Neuron (in vitro differentiated cells): ENCODE measurements at regions not wholly inside any gene's neighbourhood (a gene's known extent, or its start where the extent isn't known, plus 50 kb on each side); places are given as distances from the start of the nearest gene placed in this dataset.
"Not testable (repeated sequence)": the region's sequence is repeated elsewhere in the genome, so short reads cannot be mapped to it uniquely, and the experiment has no call there.

ENCODE experiments used
- H2AFZ ChIP-seq: one replicate; pipeline ENCODE4 v1.6.1; 2013; ENCODE audit warnings: low read depth, mild to moderate bottlenecking, inconsistent platforms, low read length, moderate library complexity
- H3K27me3 ChIP-seq: one replicate; pipeline ENCODE4 v1.6.1; 2013; ENCODE audit warnings: low read length; ENCODE audit not compliant: insufficient read depth
- H3K36me3 ChIP-seq: one replicate; pipeline ENCODE4 v1.6.1; 2013; ENCODE audit warnings: low read length; ENCODE audit not compliant: insufficient read depth
- H3K4me1 ChIP-seq: one replicate; pipeline ENCODE4 v1.6.1; 2013; ENCODE audit warnings: low read length; ENCODE audit not compliant: insufficient read depth
- H3K4me3 ChIP-seq: 2 replicates; pipeline ENCODE4 v1.5.1; 2013; ENCODE audit warnings: mild to moderate bottlenecking, low read length, moderate library complexity
- H3K9me3 ChIP-seq: one replicate; pipeline ENCODE4 v1.6.1; 2013; ENCODE audit warnings: low read length

DNA sequence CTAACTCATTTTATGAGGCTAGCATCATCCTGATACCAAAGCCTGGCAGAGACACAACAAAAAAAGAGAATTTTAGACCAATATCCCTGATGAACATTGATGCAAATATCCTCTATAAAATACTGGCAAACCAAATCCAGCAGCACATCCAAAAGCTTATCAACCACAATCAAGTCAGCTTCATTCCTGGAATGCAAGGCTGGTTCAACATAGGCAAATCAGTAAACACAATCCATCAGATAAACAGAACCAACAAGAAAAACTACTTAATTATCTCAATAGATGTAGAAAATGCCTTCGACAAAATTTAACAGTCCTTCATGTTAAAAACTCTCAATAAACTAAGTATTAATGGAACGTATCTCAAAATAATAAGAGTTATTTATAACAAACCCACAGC lies 433.3 kb downstream of the TFEC start:
- H3K27me3 ChIP-seq, H3K36me3 ChIP-seq, H3K9me3 ChIP-seq, H3K4me1 ChIP-seq, H2AFZ ChIP-seq, H3K4me3 ChIP-seq: not testable (repeated sequence)

GRCh38 chr7:115593111-115593510 lies 437.5 kb downstream of the TFEC start:
- H3K36me3 ChIP-seq: no peaks in the 10 kb centered on the region
- H3K9me3 ChIP-seq: no peaks in the 10 kb centered on the region
- H3K27me3 ChIP-seq: no peaks in the 10 kb centered on the region
- H3K4me3 ChIP-seq: no peak overlapping the region
- H3K4me1 ChIP-seq: no peaks in the 10 kb centered on the region
- no peak overlapping the region for H2AFZ ChIP-seq

DNA sequence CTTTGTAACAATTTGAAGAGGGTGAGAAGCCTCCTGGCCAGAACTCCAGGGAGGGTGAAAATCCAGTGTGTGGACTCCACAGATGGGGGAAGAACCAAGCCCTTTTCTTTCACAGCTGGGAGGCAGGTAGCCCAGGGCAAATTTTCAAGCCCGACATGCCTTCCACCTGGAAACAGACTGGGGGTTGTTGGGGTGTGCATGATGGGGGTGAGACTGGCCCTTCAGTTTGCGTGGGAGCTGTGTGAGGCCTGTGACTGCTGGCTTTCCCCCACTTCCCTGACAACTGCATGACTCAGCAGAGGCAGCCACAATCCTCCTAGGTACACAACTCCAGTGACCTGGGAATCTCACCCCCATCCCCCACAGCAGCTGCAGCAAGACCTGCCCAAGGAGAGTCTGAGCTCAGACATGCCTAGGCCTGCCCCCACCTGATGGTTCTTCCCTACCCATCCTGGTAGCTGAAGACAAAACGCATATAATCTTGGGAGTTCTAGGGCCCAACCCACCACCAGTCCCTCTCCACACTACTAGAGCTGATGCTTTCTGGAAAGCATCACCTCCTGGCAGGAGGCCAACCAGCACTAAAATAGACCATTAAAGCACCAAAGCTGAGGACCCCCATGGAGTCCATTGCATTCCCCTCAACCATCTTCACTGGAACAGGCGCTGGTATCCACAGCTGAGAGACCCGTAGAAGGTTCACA lies 445.4 kb downstream of the TFEC start:
- Histone ChIP-seq H3K4me1 (no peaks in the 10 kb centered on the region), H3K36me3 (no peaks in the 10 kb centered on the region), H3K9me3 (no peaks in the 10 kb centered on the region), H3K27me3 (no peaks in the 10 kb centered on the region), H2AFZ (no peak overlapping the region), H3K4me3 (no peak overlapping the region)

DNA sequence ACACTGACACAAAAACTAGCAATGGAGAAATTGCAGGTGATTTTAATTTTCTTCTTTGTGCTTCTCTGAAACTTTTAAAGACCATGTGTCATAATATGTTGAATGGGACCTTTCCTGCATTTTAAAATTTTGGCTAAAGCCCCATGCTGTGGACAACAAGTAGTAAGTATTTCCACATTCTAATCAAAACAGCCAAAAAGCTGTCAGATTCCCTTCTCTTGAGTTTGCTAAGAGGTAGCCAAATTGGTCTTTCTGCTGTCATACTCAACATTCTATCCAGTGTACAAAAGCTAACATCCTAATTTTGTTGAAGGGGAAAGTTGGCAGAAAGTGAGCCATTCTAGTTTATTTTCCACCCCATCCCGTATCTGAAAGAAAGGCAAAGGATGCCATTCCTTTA lies 447.6 kb downstream of the TFEC start:
- Histone ChIP-seq H3K4me1 (no peaks in the 10 kb centered on the region), H3K27me3 (no peaks in the 10 kb centered on the region), H3K9me3 (no peaks in the 10 kb centered on the region), H2AFZ (no peak overlapping the region), H3K4me3 (no peak overlapping the region), H3K36me3 (no peaks in the 10 kb centered on the region)

DNA sequence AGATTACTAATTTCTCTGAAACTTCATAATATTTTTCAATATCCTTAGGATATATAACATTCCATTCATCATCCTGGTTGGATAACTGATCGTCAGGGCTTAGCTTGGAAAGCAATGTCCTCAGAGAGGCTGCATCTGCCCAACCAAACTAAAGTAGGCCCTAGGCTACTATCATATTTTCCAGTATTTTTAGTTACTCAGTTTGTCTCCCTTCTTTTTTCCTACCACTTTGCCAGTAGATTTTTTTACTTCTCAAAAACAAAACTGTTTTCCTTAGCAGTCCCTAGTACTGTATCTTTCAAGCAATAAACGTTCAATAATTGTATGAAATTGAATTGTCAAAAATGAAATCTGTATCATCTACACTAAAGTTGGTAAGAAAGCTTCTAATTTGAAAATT lies 452.0 kb downstream of the TFEC start:
- Histone ChIP-seq H3K9me3 (no peaks in the 10 kb centered on the region), H3K27me3 (no peaks in the 10 kb centered on the region), H3K4me3 (no peak overlapping the region)

GRCh38 chr7:115574681-115575291 lies 455.8 kb downstream of the TFEC start:
- H3K27me3 ChIP-seq: no peaks in the 10 kb centered on the region
- no peak overlapping the region for H2AFZ ChIP-seq
- H3K4me3 ChIP-seq: no peak overlapping the region
- no peaks in the 10 kb centered on the region for H3K9me3 ChIP-seq
- peaks cover 11% of the 10 kb centered on the region for H3K4me1 ChIP-seq
- H3K36me3 ChIP-seq: no peaks in the 10 kb centered on the region

More for the DNA sequence above, 452.0 kb downstream of the TFEC start:
- H2AFZ ChIP-seq: no peak overlapping the region
- no peaks in the 10 kb centered on the region for H3K36me3 ChIP-seq
- H3K4me1 ChIP-seq: peaks cover 11% of the 10 kb centered on the region

DNA sequence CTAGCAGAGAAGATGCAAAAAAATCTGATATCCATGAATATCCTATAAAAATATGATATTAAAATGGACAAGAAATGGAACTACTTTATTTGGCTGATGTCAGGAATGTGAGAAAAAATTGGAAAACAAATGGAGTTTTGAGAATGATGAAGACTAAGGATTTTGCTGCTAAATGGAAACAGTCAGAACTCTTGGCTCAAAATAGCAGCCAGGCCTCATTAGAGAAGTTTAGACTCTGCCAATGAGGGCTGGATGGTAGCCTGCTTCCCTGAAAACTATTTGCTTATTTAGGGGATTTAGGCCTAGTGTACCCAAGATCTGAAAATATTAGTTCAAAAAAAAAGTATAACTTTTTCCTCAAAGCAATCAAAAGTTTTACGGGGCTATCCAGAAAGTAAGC lies 458.5 kb downstream of the TFEC start:
- Histone ChIP-seq H3K4me1 (peaks cover 11% of the 10 kb centered on the region), H3K27me3 (no peaks in the 10 kb centered on the region), H3K4me3 (no peak overlapping the region), H3K9me3 (no peaks in the 10 kb centered on the region), H3K36me3 (no peaks in the 10 kb centered on the region), H2AFZ (no peak overlapping the region)

- no peaks in the 10 kb centered on the region for H3K27me3 ChIP-seq
- peaks cover 6% of the 10 kb centered on the region for H3K4me1 ChIP-seq
- no peaks in the 10 kb centered on the region for H3K36me3 ChIP-seq
- H3K9me3 ChIP-seq: no peaks in the 10 kb centered on the region
- H2AFZ ChIP-seq: no peak overlapping the region
- H3K4me3 ChIP-seq: no peak overlapping the region
Measured at GRCh38 chr7:115561335-115562110, 469.0 kb downstream of the TFEC start.

GRCh38 chr7:115559877-115560276 lies 470.7 kb downstream of the TFEC start:
- Histone ChIP-seq H3K36me3 (no peaks in the 10 kb centered on the region), H3K4me3 (no peak overlapping the region), H3K9me3 (no peaks in the 10 kb centered on the region), H3K4me1 (peaks cover 6% of the 10 kb centered on the region), H3K27me3 (no peaks in the 10 kb centered on the region), H2AFZ (no peak overlapping the region)

DNA sequence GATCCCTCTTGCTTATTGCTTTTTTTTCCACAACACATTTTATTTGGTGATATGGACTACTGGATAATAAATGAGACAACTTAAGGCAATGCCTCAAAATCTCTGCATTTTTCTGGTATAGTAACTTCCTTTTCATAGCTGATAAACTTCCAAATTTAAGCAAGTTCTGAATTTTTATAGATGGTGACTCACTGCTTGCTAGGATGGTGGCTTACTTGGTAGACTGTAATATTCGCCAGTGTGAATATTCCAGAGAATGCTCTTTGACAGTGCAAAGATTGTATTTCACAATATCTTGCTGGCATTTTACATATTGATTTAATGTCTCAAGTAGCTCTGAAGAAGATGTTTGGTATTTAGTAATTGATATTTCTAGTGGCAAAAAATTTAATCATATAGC lies 472.4 kb downstream of the TFEC start:
- H2AFZ ChIP-seq: no peak overlapping the region
- H3K36me3 ChIP-seq: no peaks in the 10 kb centered on the region
- H3K4me1 ChIP-seq: peaks cover 6% of the 10 kb centered on the region
- H3K9me3 ChIP-seq: no peaks in the 10 kb centered on the region
- H3K4me3 ChIP-seq: no peak overlapping the region
- H3K27me3 ChIP-seq: no peaks in the 10 kb centered on the region

GRCh38 chr7:115557296-115557695 lies 473.3 kb downstream of the TFEC start:
- H3K4me1 ChIP-seq, H3K4me3 ChIP-seq, H2AFZ ChIP-seq, H3K27me3 ChIP-seq, H3K36me3 ChIP-seq, H3K9me3 ChIP-seq: not testable (repeated sequence)

GRCh38 chr7:115552766-115553165 lies 477.8 kb downstream of the TFEC start:
- Histone ChIP-seq H3K36me3 (no peaks in the 10 kb centered on the region), H3K27me3 (no peaks in the 10 kb centered on the region), H2AFZ (no peak overlapping the region), H3K4me3 (no peak overlapping the region), H3K9me3 (no peaks in the 10 kb centered on the region), H3K4me1 (no peaks in the 10 kb centered on the region)

GRCh38 chr7:115549910-115550309 lies 480.7 kb downstream of the TFEC start:
- Histone ChIP-seq H3K4me1 (no peaks in the 10 kb centered on the region), H3K9me3 (no peaks in the 10 kb centered on the region), H3K4me3 (no peak overlapping the region), H3K36me3 (no peaks in the 10 kb centered on the region), H3K27me3 (no peaks in the 10 kb centered on the region), H2AFZ (no peak overlapping the region)
